ENCODE measurements at regions not wholly inside any gene's neighbourhood (a gene's known extent, or its start where the extent isn't known, plus 50 kb on each side); places are given as distances from the start of the nearest gene placed in this dataset.

DNA sequence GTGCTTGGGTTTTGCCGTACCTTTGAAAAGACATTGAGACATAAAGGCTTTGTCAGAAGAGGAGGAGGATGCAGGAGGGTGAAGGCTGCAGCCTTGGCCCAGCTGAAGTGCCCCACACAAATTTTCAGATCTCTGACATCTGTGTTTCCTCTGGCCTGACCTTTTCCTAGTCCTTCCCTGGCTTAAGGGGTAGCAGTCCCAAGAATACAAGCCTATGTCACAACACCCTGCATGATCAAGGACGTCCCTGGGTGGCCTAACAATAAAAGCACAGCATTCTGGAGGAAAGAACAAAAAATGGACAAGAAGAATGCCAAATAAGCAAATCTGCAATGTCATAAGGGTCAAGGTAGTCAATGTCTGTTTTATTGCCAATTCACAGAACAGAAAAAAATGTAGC lies 80.8 kb upstream of the FAM9C start:
- H3K27me3 ChIP-seq (ENCODE audit: control insufficient read depth, insufficient read depth, low read length): no peaks in the 10 kb centered on the region; the same call in 1 of the 2 replicates
- H3K9me3 ChIP-seq (ENCODE audit: control insufficient read depth, insufficient read depth, low read depth, low read length): no peaks in the 10 kb centered on the region; the same call in 1 of the 2 replicates
- H3K27ac ChIP-seq (ENCODE audit: low read depth, low read length): no peak overlapping the region
- H3K4me1 ChIP-seq (ENCODE audit: control insufficient read depth, insufficient read depth, low read length): peaks cover 9% of the 10 kb centered on the region
- H3K9ac ChIP-seq (ENCODE audit: low read length): no peak overlapping the region
- H3K36me3 ChIP-seq (ENCODE audit: control insufficient read depth, insufficient read depth, low read length): no peaks in the 10 kb centered on the region
- no peak overlapping the region for H3K4me3 ChIP-seq (ENCODE audit: low read depth, low read length)

DNA sequence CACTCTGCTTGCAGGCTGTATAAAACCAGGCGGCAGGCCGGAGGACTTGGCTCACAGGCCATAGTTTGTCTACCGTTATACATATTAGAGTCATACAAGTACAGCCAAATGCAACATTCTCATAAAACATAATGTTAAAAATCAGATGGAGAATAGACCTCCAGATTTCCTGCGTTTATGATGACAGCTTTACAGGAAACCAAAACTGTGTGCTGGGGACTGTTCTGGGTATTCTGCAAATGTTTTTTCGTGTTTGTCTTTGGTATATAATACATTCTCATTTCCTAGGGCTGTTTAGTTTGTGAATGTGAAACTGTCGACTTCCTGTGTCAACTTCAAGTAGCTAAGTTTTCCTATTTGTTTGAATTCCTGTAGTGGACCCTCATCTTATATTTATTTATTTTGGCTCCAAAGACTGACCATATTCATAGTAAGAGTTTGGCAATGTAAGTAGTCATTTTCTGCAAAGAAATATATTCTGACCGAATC lies 79.5 kb upstream of the FAM9C start:
- H3K9me3 ChIP-seq (ENCODE audit: control insufficient read depth, insufficient read depth, low read depth, low read length): peaks cover 9% of the 10 kb centered on the region
- no peaks in the 10 kb centered on the region; the same call in 1 of the 2 replicates for H3K27me3 ChIP-seq (ENCODE audit: control insufficient read depth, insufficient read depth, low read length)
- H3K36me3 ChIP-seq (ENCODE audit: control insufficient read depth, insufficient read depth, low read length): no peaks in the 10 kb centered on the region
- no peak overlapping the region for H3K9ac ChIP-seq (ENCODE audit: low read length)
- H3K27ac ChIP-seq (ENCODE audit: low read depth, low read length): no peak overlapping the region
- H3K4me3 ChIP-seq (ENCODE audit: low read depth, low read length): no peak overlapping the region
- H3K4me1 ChIP-seq (ENCODE audit: control insufficient read depth, insufficient read depth, low read length): peaks cover 9% of the 10 kb centered on the region

DNA sequence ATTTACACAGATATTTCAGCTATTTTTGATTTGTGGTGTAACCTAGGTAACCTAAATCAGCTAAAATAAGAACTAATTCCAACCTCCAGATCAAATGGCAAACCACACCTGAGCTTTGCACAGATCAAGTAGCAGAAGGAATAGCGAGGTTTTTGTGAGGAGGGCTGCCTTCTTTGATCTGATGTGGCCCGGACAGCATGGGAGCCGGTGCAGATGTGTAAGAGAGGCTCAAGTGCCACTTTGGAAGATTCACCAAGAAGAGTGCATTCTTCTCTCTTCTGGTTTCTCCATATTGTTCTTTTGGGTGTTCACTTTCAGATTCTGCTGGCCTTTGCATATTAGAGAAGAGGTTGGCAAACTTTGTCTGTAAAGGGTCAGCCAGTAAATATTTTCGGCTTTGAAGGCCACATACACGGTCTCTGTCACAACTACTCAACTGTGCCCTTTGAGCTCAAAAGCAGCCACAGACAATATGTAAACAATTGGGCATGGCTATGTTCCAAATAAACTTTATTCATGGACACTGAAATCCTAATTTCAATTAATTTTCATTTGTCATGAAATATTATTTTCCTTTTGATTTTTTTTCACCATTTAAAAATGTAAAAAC lies 78.9 kb upstream of the FAM9C start:
- no peak overlapping the region for H3K27ac ChIP-seq (ENCODE audit: low read depth, low read length)

DNA sequence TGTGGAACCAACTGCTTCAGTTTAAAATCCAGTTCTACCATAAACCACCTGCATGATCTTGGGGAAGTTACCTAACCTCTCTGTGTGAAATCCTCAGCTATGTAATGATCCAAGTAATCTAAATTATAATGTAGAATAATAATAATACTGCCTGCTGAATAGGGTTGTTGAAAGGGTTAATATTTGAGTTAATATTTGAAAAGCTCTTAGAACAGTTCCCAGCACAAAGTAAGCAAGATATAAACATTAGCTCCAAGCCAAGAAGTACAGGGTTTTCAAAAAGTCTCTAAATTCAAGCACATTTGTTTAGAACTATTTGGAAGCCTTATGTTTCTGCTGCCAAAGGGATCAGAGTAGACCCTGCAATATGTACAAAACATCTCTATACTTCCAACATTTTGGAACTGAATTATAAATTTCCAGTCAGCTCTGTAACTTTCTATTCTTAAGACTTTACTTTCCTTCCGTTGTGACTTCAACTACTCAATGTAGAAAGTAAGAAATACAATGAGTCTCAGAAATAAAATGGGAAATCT lies 76.7 kb upstream of the FAM9C start:
- no peak overlapping the region for H3K9ac ChIP-seq (ENCODE audit: low read length)
- H3K36me3 ChIP-seq (ENCODE audit: control insufficient read depth, insufficient read depth, low read length): no peaks in the 10 kb centered on the region; the same call in 1 of the 2 replicates
- H3K4me3 ChIP-seq (ENCODE audit: low read depth, low read length): no peak overlapping the region
- no peaks in the 10 kb centered on the region; the same call in 1 of the 2 replicates for H3K27me3 ChIP-seq (ENCODE audit: control insufficient read depth, insufficient read depth, low read length)
- H3K4me1 ChIP-seq (ENCODE audit: control insufficient read depth, insufficient read depth, low read length): peaks cover 9% of the 10 kb centered on the region
- H3K27ac ChIP-seq (ENCODE audit: low read depth, low read length): no peak overlapping the region
- peaks cover 28% of the 10 kb centered on the region for H3K9me3 ChIP-seq (ENCODE audit: control insufficient read depth, insufficient read depth, low read depth, low read length)

More for the DNA sequence above, 78.9 kb upstream of the FAM9C start:
- Histone ChIP-seq H3K9ac (ENCODE audit: low read length) (no peak overlapping the region), H3K4me1 (ENCODE audit: control insufficient read depth, insufficient read depth, low read length) (peaks cover 9% of the 10 kb centered on the region), H3K4me3 (ENCODE audit: low read depth, low read length) (no peak overlapping the region), H3K9me3 (ENCODE audit: control insufficient read depth, insufficient read depth, low read depth, low read length) (peaks cover 13% of the 10 kb centered on the region), H3K27me3 (ENCODE audit: control insufficient read depth, insufficient read depth, low read length) (no peaks in the 10 kb centered on the region; the same call in 1 of the 2 replicates), H3K36me3 (ENCODE audit: control insufficient read depth, insufficient read depth, low read length) (no peaks in the 10 kb centered on the region)

DNA sequence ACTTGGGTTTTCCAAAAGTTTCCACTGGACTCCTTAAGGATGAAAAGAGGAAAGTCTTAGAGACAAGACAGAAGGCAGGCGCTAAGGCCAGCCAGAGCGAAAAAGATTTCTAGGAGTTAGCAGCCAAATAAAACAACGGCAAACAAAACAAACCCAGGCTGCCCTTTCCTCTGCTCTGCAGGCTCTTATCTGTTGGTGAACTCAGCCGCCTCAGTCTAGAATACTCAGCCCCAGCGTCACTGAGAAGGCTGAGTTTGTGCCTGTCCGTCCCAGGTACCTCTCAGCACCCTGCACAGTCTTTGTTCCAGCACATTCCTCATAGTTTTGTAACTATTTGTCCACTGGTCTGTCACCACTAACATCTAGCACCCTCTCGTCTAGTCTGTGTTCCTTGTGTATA lies 75.6 kb upstream of the FAM9C start:
- peaks cover 9% of the 10 kb centered on the region for H3K4me1 ChIP-seq (ENCODE audit: control insufficient read depth, insufficient read depth, low read length)
- no peak overlapping the region for H3K4me3 ChIP-seq (ENCODE audit: low read depth, low read length)
- no peak overlapping the region for H3K9ac ChIP-seq (ENCODE audit: low read length)

DNA sequence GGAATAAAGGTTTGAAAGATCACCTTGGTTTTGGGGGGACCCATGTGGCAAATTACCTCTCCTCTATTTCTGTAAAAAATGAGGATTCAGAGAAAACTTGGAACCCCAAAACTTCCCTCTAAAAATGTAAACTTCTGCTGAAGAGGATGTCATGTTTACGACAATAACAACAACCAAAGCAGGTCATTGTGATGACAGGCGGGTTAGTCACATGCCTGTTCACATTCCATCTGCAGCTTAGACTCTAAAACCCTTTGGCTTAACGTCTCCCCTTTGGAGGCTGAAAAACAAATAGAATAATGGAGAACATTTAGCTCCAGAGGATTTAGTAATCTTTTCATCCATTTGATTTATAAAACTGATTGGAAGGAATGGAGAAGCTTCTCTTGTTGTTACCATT lies 75.0 kb upstream of the FAM9C start:
- Histone ChIP-seq H3K36me3 (ENCODE audit: control insufficient read depth, insufficient read depth, low read length) (no peaks in the 10 kb centered on the region; the same call in 1 of the 2 replicates), H3K9me3 (ENCODE audit: control insufficient read depth, insufficient read depth, low read depth, low read length) (peaks cover 43% of the 10 kb centered on the region), H3K27me3 (ENCODE audit: control insufficient read depth, insufficient read depth, low read length) (no peaks in the 10 kb centered on the region; the same call in 1 of the 2 replicates), H3K9ac (ENCODE audit: low read length) (no peak overlapping the region), H3K27ac (ENCODE audit: low read depth, low read length) (no peak overlapping the region), H3K4me3 (ENCODE audit: low read depth, low read length) (no peak overlapping the region), H3K4me1 (ENCODE audit: control insufficient read depth, insufficient read depth, low read length) (peaks cover 9% of the 10 kb centered on the region)

More for the DNA sequence above, 75.6 kb upstream of the FAM9C start:
- H3K9me3 ChIP-seq (ENCODE audit: control insufficient read depth, insufficient read depth, low read depth, low read length): peaks cover 38% of the 10 kb centered on the region
- H3K27ac ChIP-seq (ENCODE audit: low read depth, low read length): no peak overlapping the region
- no peaks in the 10 kb centered on the region; the same call in 1 of the 2 replicates for H3K36me3 ChIP-seq (ENCODE audit: control insufficient read depth, insufficient read depth, low read length)
- no peaks in the 10 kb centered on the region; the same call in 1 of the 2 replicates for H3K27me3 ChIP-seq (ENCODE audit: control insufficient read depth, insufficient read depth, low read length)

GRCh38 chrX:13115146-13115855 lies 70.9 kb upstream of the FAM9C start:
- H3K27ac ChIP-seq (ENCODE audit: low read depth, low read length): no peak overlapping the region
- H3K9ac ChIP-seq (ENCODE audit: low read length): no peak overlapping the region
- H3K36me3 ChIP-seq (ENCODE audit: control insufficient read depth, insufficient read depth, low read length): no peaks in the 10 kb centered on the region; the same call in 1 of the 2 replicates
- no peak overlapping the region for H3K4me3 ChIP-seq (ENCODE audit: low read depth, low read length)
- peaks cover 46% of the 10 kb centered on the region for H3K9me3 ChIP-seq (ENCODE audit: control insufficient read depth, insufficient read depth, low read depth, low read length)
- H3K27me3 ChIP-seq (ENCODE audit: control insufficient read depth, insufficient read depth, low read length): no peaks in the 10 kb centered on the region; the same call in 1 of the 2 replicates
- H3K4me1 ChIP-seq (ENCODE audit: control insufficient read depth, insufficient read depth, low read length): peaks cover 4% of the 10 kb centered on the region; the same call in 1 of the 2 replicates

DNA sequence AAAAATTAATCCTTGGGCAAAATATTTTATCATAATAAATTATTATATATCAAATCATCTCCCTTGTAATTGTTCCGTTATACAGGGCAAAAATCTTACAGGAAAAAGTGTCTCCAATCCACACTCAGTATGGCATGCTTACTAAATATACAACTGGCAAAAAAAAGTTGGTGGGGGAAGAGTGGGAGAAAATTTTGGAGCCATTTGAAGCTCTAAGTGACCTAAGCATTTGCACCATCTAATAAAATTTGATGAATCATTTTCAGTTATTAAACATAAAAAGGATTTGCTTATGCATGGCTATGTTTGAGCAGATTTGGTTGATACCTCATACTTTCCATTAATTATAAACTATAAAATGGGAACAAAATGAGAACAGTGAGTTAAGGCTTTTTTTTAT lies 68.1 kb upstream of the FAM9C start:
- H3K4me3 ChIP-seq (ENCODE audit: low read depth, low read length): no peak overlapping the region
- H3K9me3 ChIP-seq (ENCODE audit: control insufficient read depth, insufficient read depth, low read depth, low read length): peaks cover 29% of the 10 kb centered on the region
- H3K4me1 ChIP-seq (ENCODE audit: control insufficient read depth, insufficient read depth, low read length): peaks cover 4% of the 10 kb centered on the region; the same call in 1 of the 2 replicates
- no peaks in the 10 kb centered on the region; the same call in 1 of the 2 replicates for H3K36me3 ChIP-seq (ENCODE audit: control insufficient read depth, insufficient read depth, low read length)
- H3K9ac ChIP-seq (ENCODE audit: low read length): no peak overlapping the region
- H3K27me3 ChIP-seq (ENCODE audit: control insufficient read depth, insufficient read depth, low read length): no peaks in the 10 kb centered on the region; the same call in 1 of the 2 replicates
- H3K27ac ChIP-seq (ENCODE audit: low read depth, low read length): no peak overlapping the region

GRCh38 chrX:13110433-13111324 lies 66.3 kb upstream of the FAM9C start:
- Histone ChIP-seq H3K4me3 (ENCODE audit: low read depth, low read length) (no peak overlapping the region), H3K36me3 (ENCODE audit: control insufficient read depth, insufficient read depth, low read length) (no peaks in the 10 kb centered on the region), H3K9me3 (ENCODE audit: control insufficient read depth, insufficient read depth, low read depth, low read length) (peaks cover 14% of the 10 kb centered on the region), H3K27ac (ENCODE audit: low read depth, low read length) (no peak overlapping the region), H3K27me3 (ENCODE audit: control insufficient read depth, insufficient read depth, low read length) (no peaks in the 10 kb centered on the region; the same call in 1 of the 2 replicates), H3K4me1 (ENCODE audit: control insufficient read depth, insufficient read depth, low read length) (peaks cover 4% of the 10 kb centered on the region; the same call in 1 of the 2 replicates), H3K9ac (ENCODE audit: low read length) (no peak overlapping the region)

DNA sequence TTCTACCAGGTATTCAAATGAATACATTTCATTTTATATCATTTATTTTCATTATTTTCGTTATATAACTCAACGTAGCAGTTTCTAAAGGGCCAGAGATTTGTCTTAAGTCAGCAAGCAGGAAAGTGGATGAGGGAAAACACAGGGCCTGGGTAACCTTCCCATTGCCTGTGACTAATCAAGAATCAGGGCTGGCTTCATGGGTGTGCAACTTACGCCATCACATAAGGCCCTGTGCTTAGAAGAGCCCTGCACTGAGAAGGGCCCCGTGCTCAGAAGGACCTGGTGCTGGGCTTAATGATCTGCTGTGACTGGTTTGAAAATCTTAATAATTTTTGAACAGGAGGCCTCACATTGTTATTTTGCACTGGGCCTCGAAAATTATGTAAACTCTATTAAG lies 65.4 kb upstream of the FAM9C start:
- H3K27ac ChIP-seq (ENCODE audit: low read depth, low read length): no peak overlapping the region
- H3K27me3 ChIP-seq (ENCODE audit: control insufficient read depth, insufficient read depth, low read length): no peaks in the 10 kb centered on the region; the same call in 1 of the 2 replicates
- H3K4me1 ChIP-seq (ENCODE audit: control insufficient read depth, insufficient read depth, low read length): peaks cover 4% of the 10 kb centered on the region; the same call in 1 of the 2 replicates
- peaks cover 6% of the 10 kb centered on the region for H3K9me3 ChIP-seq (ENCODE audit: control insufficient read depth, insufficient read depth, low read depth, low read length)
- no peak overlapping the region for H3K9ac ChIP-seq (ENCODE audit: low read length)
- H3K4me3 ChIP-seq (ENCODE audit: low read depth, low read length): no peak overlapping the region
- H3K36me3 ChIP-seq (ENCODE audit: control insufficient read depth, insufficient read depth, low read length): no peaks in the 10 kb centered on the region
